ENCODE measurements at regions not wholly inside any gene's neighbourhood (a gene's known extent, or its start where the extent isn't known, plus 50 kb on each side); places are given as distances from the start of the nearest gene placed in this dataset.

DNA sequence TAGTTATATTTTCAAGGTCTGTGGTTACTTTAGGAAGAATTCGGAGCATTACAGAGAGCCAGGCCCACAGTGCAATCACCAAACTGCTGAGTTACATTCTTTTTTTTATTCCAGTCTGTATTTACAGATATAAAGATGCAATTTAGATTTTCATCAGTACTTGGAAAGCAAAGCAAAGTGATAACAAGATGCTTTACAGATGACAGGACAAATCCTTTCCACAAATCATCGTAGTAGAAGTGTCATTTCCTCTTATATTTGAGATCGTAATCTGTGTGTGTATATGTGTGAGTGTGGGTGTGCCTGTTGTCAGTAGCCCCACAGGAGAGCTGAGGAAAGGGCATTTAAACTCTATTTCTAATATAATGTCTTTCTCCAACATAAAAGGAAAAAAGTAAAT, 1893.7 kb downstream of the STIM2 start:
- TF ChIP-seq, protein P1, sequence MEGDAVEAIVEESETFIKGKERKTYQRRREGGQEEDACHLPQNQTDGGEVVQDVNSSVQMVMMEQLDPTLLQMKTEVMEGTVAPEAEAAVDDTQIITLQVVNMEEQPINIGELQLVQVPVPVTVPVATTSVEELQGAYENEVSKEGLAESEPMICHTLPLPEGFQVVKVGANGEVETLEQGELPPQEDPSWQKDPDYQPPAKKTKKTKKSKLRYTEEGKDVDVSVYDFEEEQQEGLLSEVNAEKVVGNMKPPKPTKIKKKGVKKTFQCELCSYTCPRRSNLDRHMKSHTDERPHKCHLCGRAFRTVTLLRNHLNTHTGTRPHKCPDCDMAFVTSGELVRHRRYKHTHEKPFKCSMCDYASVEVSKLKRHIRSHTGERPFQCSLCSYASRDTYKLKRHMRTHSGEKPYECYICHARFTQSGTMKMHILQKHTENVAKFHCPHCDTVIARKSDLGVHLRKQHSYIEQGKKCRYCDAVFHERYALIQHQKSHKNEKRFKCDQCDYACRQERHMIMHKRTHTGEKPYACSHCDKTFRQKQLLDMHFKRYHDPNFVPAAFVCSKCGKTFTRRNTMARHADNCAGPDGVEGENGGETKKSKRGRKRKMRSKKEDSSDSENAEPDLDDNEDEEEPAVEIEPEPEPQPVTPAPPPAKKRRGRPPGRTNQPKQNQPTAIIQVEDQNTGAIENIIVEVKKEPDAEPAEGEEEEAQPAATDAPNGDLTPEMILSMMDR (IDR thresholded peaks at IDR 0.05; ENCODE audit: borderline replicate concordance, insufficient read depth, low read depth, low read length): no peak
- H3K4me3 ChIP-seq (ENCODE audit: low read depth, low read length): no peak overlapping the region

DNA sequence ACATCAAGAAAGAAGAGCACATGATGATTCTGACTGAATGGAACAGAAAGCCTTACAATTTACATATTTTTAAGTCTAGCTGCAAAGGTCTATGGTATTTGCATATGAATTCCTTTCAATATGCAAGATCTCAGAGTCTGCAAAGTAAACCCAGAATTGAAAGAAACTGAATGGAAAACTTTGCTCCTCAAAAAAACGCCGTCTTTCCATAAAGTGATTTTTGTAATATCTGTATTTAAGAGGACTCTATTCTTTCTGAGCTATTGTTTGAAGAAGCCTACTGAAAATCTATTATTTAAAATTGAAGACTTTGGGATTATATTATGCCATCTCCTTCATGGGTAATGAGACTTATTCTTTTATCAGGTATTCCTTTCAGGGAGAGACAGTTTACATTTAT, 1894.4 kb downstream of the STIM2 start:
- no peak overlapping the region for H3K4me3 ChIP-seq (ENCODE audit: low read depth, low read length)
- TF ChIP-seq, protein P1 (IDR thresholded peaks at IDR 0.05; ENCODE audit: borderline replicate concordance, insufficient read depth, low read depth, low read length): no peak

DNA sequence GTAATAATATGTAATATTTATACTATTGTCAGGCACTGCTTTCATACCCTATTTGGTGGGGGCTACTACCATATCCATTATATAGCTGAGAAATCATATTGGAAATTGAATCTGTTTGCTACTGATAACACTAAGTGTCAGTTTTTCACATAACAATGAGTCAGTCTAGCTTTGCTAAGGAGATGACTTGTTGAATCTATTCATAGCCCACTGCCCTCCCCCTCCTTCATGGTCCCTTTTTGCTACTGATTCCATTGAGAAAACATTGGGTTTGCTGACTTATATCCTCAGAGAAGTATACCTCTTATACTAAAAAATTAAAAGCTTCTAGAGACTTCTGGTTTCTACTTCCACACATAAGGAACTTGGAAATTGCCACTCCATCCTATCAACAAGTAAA, 1898.4 kb downstream of the STIM2 start:
- no peak overlapping the region for H3K4me3 ChIP-seq (ENCODE audit: low read depth, low read length)
- TF ChIP-seq, protein P1 (IDR thresholded peaks at IDR 0.05; ENCODE audit: borderline replicate concordance, insufficient read depth, low read depth, low read length): no peak

DNA sequence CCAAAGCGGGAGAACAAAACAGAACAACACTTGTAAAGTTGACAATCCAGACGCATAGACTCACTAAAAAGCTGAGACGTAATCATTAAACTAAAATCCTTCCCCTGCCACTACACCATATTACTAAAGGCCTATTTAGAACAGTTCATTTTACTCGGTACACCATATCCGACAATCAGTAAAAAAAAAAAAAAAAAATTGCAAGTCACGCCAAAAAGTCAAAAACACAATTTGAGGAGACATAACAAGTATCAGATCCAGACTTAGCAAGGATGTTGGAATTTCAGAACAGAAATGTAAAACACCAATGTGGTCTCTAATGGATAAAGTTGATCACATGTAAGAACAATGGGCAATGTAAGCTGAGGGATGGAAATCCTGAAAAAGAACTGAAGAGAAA, 1899.4 kb downstream of the STIM2 start:
- TF ChIP-seq, protein P1 (IDR thresholded peaks at IDR 0.05; ENCODE audit: borderline replicate concordance, insufficient read depth, low read depth, low read length): no peak
- H3K4me3 ChIP-seq (ENCODE audit: low read depth, low read length): no peak overlapping the region

DNA sequence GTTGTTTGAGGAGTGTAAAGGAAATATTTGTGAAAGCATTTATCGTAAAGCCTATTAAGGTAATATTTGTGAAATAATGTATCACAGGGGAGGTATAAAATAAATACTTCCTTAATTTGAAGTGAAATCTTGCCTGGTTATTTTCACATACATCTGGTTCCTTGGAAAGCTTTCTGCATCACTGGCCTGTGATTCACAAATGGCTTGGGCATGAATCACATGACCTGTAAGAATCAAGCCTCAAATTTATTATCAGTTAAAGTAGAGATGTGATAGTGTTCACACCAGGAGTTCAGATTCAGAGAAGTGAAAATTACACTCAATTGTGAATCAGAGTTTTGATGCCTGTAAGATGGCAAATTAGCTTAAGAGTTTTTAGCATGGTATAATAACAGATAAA, 1911.4 kb downstream of the STIM2 start:
- TF ChIP-seq, protein P1 (IDR thresholded peaks at IDR 0.05; ENCODE audit: borderline replicate concordance, insufficient read depth, low read depth, low read length): no peak
- H3K4me3 ChIP-seq (ENCODE audit: low read depth, low read length): no peak overlapping the region

DNA sequence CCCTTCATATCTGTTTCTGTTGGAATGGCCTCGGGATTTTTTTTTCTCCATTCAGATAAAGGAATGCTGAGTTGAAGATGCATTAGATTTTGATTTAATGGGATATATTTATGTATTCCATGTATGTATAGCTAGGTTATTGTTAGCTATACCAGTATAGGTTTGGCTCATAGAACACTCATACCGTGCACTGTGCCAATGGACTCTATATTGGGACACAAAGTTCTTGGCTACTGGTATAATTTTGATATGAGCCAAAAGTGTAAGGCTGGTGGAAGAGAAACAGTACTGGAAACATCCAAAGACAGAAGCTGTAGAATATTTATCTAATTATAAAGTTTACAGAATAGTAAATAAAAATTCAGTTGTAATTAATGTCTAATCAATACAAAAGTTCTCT, 1912.1 kb downstream of the STIM2 start:
- no peak overlapping the region for H3K4me3 ChIP-seq (ENCODE audit: low read depth, low read length)
- TF ChIP-seq, protein P1 (IDR thresholded peaks at IDR 0.05; ENCODE audit: borderline replicate concordance, insufficient read depth, low read depth, low read length): no peak

DNA sequence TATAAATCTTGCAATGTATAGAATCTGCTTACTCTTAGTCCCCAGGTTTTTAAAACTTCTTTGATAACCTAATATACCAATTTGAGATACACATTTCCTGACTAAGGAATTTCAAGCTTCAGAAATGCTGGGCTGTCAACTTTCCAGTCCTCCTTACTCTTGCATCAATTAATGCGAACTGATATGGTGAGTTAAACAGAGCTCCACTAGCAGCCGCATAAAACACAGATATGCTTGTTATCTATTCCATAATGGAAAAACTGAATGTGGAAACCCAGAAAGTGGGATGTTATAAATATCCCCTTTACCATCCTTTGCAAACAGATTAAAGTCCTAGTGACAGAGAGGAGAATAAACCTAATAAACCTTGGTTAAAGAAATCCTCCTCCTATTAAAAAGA, 1913.7 kb downstream of the STIM2 start:
- TF ChIP-seq, protein P1 (IDR thresholded peaks at IDR 0.05; ENCODE audit: borderline replicate concordance, insufficient read depth, low read depth, low read length): no peak
- no peak overlapping the region for H3K4me3 ChIP-seq (ENCODE audit: low read depth, low read length)
